Head of caudate nucleus (tissue), 42 donors: ENCODE measurements at regions not wholly inside any gene's neighbourhood (a gene's known extent, or its start where the extent isn't known, plus 50 kb on each side); places are given as distances from the start of the nearest gene placed in this dataset.
"Not testable (repeated sequence)": the region's sequence is repeated elsewhere in the genome, so short reads cannot be mapped to it uniquely, and the experiment has no call there.

Source experiments
- DNase-seq, 42 donors: peaks; one replicate each; pipeline versions ENCODE4 v3.0.0 to v3.0.0-alpha.2; 2020 to 2021; ENCODE audit warnings: mixed read lengths in 7 of 42
- intact Hi-C: fragments of 100-400 bp; cut with DNase I; formaldehyde crosslinking; loops from one replicate; pipeline ENCODE4 v1.15.0; 2022

GRCh38 chr2:63735263-63735662, 106.4 kb upstream of the UGP2 start:
- no peak for DNase-seq
- intact Hi-C loops: no loop called here

DNA sequence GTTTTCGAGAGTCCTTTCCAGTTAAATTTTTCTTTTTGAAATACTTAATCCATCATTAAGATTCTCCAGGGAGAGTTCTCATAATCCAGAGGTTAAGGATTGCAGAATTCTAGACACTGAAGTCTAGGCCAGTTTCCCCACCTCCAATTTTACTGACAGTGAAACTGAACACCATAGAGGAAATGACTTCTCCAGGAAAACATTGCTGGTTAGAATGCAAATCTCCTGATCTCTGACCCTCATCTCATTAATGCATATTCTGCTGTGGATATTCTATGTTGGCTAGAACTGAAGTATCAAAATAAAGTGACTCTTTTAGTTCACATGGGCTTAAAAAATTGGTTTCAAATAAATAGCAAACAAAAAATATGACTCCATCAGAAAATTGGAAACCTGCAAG, 105.8 kb upstream of the UGP2 start:
- no peak for DNase-seq
- intact Hi-C loops: no loop called here

DNA sequence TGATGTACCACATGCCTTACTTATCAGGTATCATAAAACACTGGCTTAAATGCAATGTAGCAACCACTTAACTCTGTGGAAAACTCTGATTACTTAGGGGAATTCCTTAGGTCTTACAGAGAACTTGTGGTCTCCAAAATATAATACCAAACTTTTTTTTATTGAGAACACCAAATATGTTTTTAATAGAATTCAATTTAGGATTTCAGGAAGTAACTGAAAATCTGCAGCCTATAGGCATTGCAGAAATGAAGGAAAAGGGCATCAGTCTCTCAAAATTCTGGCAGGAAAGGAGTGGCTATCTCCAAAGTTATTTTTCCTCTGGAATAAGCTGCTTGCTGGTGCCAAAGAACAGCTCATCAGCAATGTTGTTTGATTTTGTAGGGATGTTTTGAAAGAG, 105.3 kb upstream of the UGP2 start:
- no peak for DNase-seq
- intact Hi-C loops: no loop called here

DNA sequence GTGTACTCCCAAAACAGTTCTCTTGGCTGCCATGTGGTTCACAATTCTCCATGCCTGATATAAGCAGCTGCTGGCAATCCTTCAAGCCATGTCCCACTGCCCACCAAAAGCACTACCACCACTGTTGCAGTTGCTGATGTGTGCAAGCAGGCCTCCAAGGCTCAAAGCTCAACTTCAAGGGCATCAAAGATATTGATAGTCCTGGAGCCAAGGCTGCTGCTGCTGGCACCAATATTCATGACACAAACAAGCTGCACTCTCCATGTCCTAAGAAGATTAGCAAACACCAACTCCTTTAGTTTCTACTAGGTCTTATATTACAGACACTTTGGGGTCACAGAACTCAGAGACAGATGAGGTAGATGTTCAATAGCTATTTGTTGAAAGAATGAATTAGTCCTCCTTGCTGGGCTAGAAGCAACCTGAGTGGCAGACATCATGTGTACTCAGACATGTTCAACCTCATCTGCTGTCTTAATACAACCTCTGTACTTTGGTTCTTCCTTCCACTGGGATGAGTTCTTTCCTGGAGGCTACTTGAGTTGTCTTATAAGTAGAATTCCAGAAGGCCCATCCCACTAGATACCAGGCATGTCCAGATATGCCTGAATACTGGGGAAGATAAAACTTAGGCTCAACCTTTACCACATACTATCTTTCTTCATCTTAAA, 104.5 kb upstream of the UGP2 start:
- DNase-seq: no peak
- intact Hi-C loops: no loop called here

DNA sequence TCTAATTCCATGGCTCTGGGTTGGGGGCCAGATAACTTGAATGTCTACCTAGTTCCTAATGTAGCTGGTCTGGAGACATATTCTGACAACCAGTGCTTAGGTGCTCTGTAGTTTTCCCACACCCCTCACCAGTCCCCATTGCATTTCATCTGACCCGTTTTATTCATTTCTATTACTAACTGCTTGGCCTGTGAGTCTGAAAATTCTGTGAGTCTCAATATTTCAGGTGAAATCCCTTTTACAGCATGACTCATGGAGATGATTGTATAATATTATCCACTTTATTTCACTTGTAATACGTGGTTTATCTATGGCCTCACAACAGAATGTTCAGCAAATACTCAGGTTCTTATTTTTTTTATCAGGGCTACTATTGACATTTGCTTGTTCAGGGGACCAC, 103.7 kb upstream of the UGP2 start:
- intact Hi-C loops: no loop called here
- DNase-seq: no peak

DNA sequence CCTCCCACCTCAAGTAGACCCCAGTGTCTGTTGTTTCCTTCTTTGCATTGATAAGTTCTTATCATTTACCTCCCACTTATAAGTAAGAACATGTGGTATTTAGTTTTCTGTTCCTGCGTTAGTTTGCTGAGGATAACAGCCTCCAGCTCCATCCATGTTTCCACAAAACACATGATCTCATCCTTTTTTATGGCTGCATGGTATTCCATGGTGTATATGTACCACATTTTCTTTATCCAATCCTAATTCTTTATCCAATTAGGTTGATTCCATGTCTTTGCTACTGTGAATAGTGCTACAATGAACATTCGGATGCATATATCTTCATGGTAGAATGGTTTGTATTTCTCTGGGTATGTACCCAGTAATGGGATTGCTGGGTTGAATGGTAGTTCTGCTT, 102.5 kb upstream of the UGP2 start:
- DNase-seq, intact Hi-C loops: not testable (repeated sequence)

- intact Hi-C loops: no loop called here
- no peak for DNase-seq
These were observed 101.7 kb upstream of the UGP2 start for GRCh38 chr2:63740020-63740419.

GRCh38 chr2:63740943-63741342, 100.8 kb upstream of the UGP2 start:
- intact Hi-C loops: no loop called here
- DNase-seq: no peak

DNA sequence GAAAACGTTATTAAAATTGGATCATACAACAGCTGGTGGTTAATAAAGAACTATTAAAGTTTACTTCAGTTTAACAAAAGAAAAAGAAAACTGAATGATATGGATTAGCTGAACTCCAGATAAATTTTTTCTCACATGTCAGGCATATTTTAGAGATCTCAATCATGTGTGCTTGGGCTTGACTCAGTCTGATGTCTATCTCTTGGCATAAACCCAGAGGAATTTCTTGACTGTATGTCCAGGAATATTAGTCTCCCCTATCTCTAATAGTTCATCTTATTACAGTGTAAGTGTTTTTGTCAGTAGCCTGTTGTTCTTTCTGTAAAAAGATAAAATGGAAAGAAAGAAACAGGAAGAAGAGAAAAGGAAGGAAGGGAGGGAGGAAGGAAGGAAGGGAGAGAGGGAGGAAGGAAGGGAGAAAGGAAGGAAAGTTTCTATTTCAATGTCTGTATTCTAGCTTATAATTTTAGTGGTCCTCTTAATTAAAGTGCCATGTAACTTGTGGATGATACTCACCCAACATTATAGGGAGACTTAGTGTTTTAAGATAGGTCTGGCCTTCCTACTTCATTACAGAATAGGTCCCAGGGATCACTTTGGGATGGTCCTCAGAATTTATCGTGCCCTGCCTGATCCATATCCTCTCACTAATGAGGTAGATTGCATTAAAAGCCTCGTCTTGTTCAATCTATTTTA, 99.7 kb upstream of the UGP2 start:
- intact Hi-C loops: no loop called here
- DNase-seq: no peak

DNA sequence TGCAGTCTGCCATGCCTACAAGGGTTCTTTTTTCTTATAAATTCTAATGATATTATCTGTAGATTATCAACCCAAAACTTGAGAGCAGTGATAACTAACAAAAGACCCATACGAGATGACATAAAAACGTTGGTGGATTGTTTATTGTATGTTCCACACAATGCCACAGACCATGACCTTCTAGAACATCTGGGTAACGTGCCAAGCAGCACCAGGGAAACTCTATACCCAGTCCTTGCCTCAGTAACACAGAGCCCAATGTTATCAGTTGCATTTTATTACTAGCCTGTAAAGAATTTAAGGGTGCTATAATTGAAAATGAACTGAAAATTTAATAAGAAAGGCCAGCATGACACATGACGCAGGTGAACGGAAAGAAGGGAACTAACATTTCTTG, 99.1 kb upstream of the UGP2 start:
- intact Hi-C loops: no loop called here
- DNase-seq: peak in 2 of 42 donors; percentile 2 to 5

GRCh38 chr2:63743170-63743981, 98.3 kb upstream of the UGP2 start:
- no peak for DNase-seq
- intact Hi-C loops: no loop called here

DNA sequence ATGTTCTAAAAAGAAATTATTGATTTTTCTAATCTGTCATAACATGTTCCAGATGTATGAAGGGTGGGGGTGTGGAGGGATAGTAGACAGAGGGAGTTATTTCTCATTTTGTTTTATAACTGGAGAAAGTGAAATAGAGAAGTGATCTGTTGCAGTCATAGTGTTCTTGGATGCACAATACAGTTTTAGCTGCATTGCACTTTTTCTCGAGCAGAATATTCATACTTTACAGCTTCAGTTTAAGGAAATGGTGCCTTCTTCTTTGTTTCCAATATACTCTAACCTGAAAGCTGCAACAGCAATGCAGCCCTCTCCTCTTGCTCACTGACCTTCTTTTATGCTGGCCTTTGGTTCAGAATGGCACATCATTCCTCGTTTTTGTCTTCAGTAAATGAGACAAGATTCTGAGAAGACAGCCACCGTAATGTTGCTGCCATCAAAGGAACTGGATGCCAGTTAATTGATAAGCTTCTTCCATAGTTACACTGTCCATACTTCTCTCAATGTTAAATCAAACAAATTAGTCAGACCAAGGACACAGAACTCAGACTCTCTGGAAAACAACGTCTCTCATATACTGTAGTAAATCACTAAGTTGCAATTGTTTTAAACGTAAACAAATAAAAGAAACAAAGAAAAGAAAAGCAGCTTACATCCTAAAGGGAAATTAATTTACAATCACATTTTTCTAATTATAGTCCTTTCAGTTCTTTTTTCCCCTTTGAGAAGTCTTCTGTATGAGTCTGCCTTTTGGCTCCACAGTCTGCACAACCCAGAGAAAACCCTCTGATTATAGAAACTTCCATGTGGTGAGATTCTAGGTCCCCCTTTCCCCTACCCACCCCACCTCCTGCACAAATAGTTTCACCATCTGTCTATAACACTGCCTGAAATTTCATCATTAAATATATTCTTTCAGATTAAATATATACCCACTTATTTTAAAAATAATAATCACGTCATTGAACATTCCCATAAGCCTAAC, 97.4 kb upstream of the UGP2 start:
- intact Hi-C loops: no loop called here
- DNase-seq: no peak

DNA sequence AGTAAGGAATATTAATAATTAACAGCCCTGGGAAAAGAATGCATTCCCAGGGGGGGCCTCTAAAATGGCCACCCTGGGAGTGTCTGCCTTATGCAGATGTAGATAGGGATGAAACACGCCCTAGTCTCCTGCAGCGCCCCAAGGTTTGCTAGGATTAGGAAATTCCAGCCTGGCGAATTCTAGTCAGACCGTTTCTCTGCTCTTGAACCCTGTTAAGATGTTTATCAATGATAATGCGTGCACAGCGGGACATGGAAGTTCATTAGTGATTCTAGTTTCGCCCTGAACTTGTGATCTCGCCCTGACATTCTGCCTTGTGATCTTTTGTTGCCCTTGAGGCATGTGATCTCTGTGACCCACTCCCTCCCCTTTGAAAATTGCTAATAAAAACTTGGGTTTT, 95.1 kb upstream of the UGP2 start:
- intact Hi-C loops: not testable (repeated sequence)

GRCh38 chr2:63751901-63752300, 89.8 kb upstream of the UGP2 start:
- intact Hi-C loops: no loop called here
- DNase-seq: no peak

More for the DNA sequence above, 95.1 kb upstream of the UGP2 start:
- not testable (repeated sequence) for DNase-seq

GRCh38 chr2:63755216-63755615, 86.5 kb upstream of the UGP2 start:
- intact Hi-C loops: no loop called here
- no peak for DNase-seq

GRCh38 chr2:63755965-63756364, 85.7 kb upstream of the UGP2 start:
- no peak for DNase-seq
- intact Hi-C loops: no loop called here

- DNase-seq: no peak
- intact Hi-C loops: no loop called here
These were observed 78.2 kb upstream of the UGP2 start for GRCh38 chr2:63763391-63763941.

DNA sequence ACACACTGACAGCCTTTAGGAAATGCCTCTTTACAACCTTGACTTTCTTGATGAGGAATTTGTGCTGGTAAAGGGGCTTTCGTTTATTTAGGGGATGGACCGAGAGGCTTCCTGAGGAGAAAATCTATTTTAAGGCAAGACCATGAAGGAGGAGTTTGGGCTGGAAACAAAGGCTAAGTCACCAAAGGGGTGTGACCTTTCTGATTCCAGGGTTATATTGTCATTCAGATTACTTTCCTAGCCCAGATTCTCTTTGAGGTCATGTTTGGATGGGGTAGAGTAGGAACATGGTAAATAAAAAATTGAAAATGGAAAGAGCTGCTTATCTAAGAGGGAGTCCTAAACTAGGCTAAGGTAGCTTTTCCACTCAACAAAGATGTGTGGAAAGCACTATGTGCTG, 77.1 kb upstream of the UGP2 start:
- intact Hi-C loops: no loop called here
- no peak for DNase-seq

DNA sequence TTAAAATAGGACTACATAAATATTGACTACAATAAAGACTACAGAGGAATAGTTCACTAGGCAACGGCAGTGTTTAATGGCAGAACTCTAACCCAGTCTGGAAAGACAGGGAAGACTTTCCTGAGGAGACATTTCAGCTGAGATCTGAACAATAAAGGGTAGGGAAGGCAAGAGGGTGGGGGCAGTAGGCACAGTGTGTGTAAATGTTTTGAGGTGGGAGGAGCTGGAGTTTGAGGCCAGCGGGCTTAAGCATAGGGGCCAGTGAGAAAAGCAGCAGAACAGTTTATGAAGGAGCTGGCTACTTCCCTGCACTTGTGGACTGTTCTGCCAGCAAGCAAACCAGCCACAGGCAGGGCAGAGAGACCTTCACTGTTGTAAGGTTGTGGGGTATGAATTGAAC, 76.6 kb upstream of the UGP2 start:
- no peak for DNase-seq
- intact Hi-C loops: no loop called here
